Left ventricle myocardium superior (tissue), 1 donor: ENCODE measurements at regions not wholly inside any gene's neighbourhood (a gene's known extent, or its start where the extent isn't known, plus 50 kb on each side); places are given as distances from the start of the nearest gene placed in this dataset.
"Not testable (repeated sequence)": the region's sequence is repeated elsewhere in the genome, so short reads cannot be mapped to it uniquely, and the experiment has no call there.

Experiments used
- ATAC-seq: fragments of 200-7000 bp; cut with Tn5 transposase; one replicate; pipeline ENCODE4 v1.9.1; 2020; ENCODE audit warnings: mild to moderate bottlenecking, moderate library complexity
- DNase-seq: peaks from one replicate; pipeline ENCODE4 v3.0.0-alpha.2; 2020
- intact Hi-C: fragments of 100-400 bp; cut with micrococcal nuclease; formaldehyde crosslinking; loops from one replicate; pipeline ENCODE4 v1.11.0; 2022
- donor health status: DM: no; HTN: yes; CAD: no; lungs with severe emphysema.

DNA sequence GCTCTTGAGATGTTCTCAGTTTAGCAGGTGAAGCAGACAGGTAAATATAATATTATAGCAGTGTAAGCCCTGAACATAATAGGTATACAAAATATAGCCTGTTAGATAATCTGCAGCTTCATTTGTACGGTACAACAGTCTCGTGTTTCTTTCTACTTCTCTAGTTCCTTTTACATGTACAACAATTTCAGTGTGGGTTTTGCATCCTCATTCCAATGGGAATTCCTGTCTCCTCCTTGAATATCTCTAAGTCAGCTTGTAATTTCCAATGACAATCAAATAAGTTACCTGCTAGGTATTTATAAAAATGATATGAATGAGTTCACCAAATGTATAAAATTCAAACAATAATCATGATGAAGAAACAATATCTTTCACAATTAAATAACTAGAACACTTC is 330.0 kb upstream of the RND3 start:
- no peak for DNase-seq
- intact Hi-C loops: no loop called here
- no peak for ATAC-seq

DNA sequence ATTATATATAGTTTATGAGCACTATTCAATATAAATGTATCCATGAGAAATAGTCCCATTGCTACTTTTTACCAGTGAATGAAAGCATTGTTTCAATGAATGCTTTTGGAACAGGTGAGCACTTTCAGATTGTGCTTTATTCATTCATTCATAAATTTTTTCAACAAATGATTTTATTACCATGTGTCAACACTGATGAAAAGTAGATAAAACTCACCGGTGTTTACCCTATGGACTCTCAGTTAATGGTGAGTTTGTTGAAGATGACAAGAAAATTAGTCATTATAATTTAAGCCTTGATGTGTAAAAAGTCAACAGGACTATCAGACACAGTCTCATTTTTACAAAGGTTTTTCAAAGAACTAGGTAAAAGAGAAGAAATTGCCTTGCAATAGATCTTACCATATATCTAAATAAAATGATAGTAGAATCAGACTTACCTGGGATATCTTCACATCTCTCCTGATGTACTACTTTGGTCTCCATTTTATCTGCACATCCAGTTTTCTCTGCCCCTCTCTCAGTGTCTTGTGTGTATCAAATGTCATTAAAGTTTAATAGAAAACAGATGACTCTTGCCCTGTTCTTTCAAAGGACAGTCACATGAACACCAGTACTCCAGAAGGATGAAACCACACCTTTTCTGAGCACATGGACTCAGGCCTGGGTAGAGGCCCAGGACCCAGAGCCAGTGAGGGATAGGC is 325.3 kb upstream of the RND3 start:
- intact Hi-C loops: no loop called here
- DNase-seq: no peak
- ATAC-seq: no peak

DNA sequence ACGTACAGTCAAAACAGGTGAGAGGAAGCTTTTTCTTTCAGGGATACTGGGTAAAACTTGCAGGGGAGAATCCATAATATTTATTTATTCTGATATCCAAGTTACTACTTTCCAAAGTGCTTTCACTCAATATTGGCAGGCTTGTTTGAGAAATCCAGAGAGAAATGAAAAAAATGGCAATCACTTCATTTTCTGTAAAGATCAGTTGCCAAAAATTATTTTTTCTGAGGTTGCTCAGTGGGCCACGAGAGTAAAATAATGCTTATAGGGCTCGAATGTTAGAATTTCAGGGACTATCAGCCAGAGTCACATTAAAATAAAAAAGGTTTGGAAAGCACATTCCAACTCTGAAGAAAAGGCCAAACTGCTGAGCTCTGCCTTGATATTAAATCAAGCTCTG is 324.6 kb upstream of the RND3 start:
- intact Hi-C loops: no loop called here
- no peak for ATAC-seq

GRCh38 chr2:150811259-150811855 is 323.9 kb upstream of the RND3 start:
- no peak for DNase-seq
- peak; percentile 65 for ATAC-seq
- intact Hi-C loops: no loop called here

More for the DNA sequence above, 324.6 kb upstream of the RND3 start:
- DNase-seq: no peak

- intact Hi-C loops: no loop called here
- DNase-seq: no peak
- ATAC-seq: no peak
Measured at GRCh38 chr2:150809103-150809502, 321.6 kb upstream of the RND3 start.

- intact Hi-C loops: no loop called here
- ATAC-seq: peak; percentile 44
- no peak for DNase-seq
Measured at GRCh38 chr2:150806336-150806735, 318.9 kb upstream of the RND3 start.

- ATAC-seq: no peak
- DNase-seq: no peak
- intact Hi-C loops: no loop called here
Measured at GRCh38 chr2:150803689-150804398, 316.4 kb upstream of the RND3 start.

DNA sequence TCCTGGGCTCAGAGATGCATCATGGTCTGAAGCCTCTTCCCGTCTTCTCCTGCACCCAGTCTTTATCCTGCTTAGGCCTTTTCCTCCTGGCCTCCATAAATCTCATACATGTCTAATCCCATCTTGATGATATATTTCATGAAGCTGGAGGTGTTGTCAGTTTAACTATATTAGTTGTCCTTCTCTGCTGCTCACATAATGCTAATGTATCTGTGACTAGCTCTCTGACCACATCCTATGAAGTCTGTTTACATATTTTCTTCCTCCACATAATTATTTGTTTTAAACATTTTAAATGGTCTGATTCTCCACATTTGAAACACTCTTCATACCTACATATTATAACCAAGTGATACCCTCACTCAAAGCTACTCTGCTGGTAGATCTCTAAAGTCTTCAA is 315.2 kb upstream of the RND3 start:
- intact Hi-C loops: no loop called here
- ATAC-seq: no peak

DNA sequence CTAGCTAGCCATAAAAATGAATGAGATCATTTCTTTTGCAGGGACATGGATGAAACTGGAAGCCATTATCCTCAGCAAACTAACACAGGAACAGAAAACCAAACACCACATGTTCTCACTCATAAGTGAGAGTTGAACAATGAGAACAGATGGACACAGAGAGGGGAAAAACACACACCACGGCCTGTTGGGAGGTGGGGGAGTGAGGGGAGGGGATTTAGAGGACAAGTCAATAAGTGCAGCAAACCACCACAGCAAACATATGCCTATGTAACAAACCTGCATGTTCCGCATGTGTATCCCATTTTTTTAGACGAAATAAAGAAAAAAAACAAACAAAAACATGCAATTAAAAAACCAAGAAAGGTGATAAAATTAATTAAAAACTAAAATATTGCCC is 308.8 kb upstream of the RND3 start:
- ATAC-seq, intact Hi-C loops, DNase-seq: not testable (repeated sequence)

More for the DNA sequence above, 315.2 kb upstream of the RND3 start:
- DNase-seq: no peak

DNA sequence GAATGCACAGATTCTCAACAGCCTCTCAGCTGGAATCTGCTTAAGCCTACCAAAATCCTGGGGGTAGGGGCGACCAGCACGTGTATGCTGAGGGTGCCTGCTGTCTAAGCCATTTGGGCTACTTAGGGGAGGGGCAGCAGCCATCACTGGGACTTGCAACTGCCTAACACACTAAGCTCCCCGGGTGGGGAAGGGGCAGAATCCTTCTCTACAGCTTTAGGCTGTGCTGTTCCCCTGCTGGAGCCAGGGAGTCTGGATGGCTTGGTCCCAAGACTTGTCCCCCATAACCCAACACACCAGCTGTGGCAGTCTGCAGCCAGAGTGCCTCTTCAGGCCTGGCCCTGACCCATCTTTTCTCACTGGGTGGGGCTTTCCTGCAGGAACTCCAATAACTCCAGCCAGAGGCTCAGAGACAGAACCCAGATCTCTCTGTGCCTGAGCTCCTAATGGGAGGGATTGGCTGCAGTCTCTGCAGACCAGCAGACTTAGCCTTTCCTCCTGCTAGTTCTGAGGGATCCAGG is 305.4 kb upstream of the RND3 start:
- intact Hi-C loops: no loop called here
- DNase-seq: no peak
- ATAC-seq: no peak

DNA sequence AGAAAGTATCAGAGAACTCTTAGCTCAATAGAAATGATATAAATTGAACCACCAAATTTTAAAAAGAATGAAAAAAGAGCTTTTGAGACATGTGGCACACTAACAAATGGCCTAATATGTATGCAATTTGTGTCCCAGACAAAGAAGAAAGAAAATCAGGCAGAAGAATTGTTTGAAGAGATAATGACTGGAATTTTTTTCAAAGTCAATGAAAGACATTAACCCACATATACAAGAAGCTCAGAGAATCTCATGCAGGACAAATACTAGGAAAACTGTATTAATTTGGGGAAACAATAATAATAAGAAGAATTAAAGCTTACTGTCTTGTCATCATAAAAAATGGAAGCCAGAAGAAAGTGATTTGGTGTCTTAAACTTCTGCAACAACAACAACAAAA is 304.1 kb upstream of the RND3 start:
- ATAC-seq (no peak), DNase-seq (no peak)
- intact Hi-C loops: no loop called here

DNA sequence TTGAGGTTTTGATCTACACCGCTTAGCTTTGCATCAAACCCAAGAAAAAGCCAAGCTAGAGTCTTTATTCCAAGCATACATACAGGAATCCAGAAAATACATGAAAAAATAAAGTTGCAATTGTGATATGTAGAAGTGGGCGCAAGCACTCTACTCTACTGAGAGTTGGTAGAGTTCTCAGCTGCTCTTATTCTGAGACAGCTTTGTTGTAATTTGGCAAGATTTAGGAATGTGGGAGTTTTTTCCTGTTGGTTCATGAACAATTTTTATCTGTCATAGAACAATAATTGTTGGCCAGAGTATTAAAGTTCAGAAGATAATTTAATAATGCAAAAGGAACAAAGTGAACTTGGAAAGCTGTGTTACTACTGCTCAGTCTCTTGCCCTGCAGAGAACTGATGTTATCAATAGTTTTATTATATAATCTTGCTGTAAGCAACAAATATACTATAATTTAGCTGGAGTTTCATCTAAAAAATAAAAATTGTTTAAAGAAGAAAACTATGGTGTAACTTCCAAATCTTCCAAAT is 302.0 kb upstream of the RND3 start:
- ATAC-seq (peak; percentile 69), DNase-seq (no peak)
- intact Hi-C loops: no loop called here

GRCh38 chr2:150788426-150789140 is 301.1 kb upstream of the RND3 start:
- ATAC-seq (no peak), DNase-seq (no peak)
- intact Hi-C loops: no loop called here

DNA sequence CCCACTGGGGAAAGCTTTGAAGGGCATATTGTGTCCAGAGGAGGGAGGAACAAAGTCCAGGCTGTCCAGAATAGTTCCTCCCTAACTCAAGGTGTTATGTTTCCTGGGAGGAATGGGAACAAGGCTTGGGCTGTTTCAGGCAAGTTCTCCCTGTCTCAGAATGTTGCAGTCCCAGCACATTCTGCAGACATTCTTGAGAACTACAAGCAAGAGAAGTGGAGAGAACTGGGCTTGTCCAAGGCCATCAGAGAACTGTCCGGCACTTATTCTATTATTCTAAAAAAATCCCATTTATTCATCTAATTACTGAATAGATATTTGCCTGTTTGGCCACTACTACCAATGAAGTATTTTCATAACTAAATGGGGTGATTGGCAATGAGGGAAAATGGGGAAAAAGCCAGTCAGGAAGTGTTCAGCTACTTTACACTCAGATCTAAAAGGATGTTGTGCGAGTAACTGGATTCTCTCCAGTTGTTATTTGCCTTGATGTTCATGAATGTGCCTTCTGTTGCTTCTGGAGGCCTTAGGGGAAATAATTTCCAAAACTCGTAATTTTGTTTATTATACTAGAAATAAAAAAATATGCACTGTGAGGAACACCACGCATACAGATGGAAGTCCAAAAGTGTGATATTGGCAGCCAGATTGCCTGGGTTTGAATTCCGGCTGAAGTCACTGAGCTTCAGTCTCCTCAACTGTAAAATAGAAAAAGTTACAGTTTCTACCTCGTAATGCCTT is 300.1 kb upstream of the RND3 start:
- intact Hi-C loops: no loop called here
- DNase-seq (no peak), ATAC-seq (peak; percentile 57)

DNA sequence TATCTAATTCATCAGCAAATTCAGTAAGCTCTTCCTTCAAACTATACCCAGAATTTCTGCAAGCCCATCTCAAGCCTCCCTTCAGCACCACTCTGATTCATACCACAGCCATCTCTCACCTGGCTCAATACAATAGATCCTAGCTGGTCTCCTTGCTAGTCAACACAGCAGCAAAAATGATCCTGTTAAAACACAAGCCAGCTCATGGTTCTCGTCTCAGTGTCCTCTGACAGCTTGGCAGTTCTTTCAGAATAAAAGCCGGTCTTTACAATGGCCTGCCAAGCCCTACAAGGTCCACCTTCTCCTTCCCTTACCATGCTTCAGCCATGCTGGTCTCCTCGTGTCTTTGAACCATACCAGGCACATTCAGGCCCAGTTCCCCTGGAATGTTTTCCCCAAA is 296.9 kb upstream of the RND3 start:
- DNase-seq (no peak), ATAC-seq (no peak)
- intact Hi-C loops: no loop called here

GRCh38 chr2:150783896-150784295 is 296.4 kb upstream of the RND3 start:
- intact Hi-C loops: no loop called here
- no peak for DNase-seq

DNA sequence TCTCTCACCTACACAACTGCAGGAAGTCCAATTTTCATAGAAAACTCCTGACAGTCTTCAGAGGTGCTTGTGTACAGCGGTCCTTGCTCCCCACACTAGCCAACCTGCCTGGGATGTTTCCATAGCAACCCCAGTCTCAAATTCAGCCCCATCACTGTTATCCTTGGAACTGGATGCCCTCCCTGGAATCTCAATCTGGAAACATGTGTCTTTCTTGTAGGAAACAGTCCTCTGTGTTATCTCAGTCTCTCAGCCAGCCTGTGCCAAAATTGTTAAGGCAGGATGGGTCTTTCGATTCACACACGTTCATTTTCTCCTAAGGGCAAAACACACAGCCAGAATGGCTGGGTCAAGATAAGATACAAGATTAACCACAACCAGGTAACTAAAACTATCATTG is 295.5 kb upstream of the RND3 start:
- DNase-seq (no peak), ATAC-seq (no peak)
- intact Hi-C loops: no loop called here

More at GRCh38 chr2:150783896-150784295, 296.4 kb upstream of the RND3 start:
- no peak for ATAC-seq

GRCh38 chr2:150782613-150783012 is 295.1 kb upstream of the RND3 start:
- ATAC-seq (no peak), DNase-seq (no peak)
- intact Hi-C loops: no loop called here

DNA sequence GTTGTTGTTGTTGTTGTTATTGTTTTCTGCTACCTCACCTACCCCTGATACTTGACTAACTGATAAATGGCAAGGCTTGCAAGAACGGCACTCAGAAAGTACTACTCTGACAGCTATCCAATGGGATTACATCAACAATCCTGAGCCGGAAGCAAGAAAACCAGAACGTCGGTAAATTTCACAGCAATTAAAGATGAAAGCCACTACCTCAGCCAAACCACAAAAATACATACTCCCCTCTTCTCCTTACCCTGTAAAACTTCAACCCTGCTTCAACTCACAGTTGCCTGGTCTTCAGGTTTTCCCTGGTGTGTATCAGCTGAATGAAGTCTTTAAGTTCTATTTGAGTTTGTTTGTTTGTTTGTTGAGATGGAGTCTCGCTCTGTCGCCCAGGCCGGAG is 293.7 kb upstream of the RND3 start:
- DNase-seq (no peak), ATAC-seq (no peak)
- intact Hi-C loops: no loop called here
